OCI-LY3 (cell line): ENCODE measurements at regions not wholly inside any gene's neighbourhood (a gene's known extent, or its start where the extent isn't known, plus 50 kb on each side); places are given as distances from the start of the nearest gene placed in this dataset.

ENCODE experiments used
- H2AFZ ChIP-seq: fragments of 200-600, 300-600 bp; shearing (Covaris generic); 2 replicates; pipeline ENCODE4 v1.6.0; 2014; ENCODE audit warnings: antibody characterized with exemption, low read depth, low read length
- H3K27ac ChIP-seq: fragments of 200-600, 300-600 bp; sonication (generic); 2 replicates; pipeline ENCODE4 v1.5.1; 2014; ENCODE audit warnings: mild to moderate bottlenecking, low read length, moderate library complexity, mixed read lengths
- H3K27me3 ChIP-seq: fragments of 200-600, 300-600 bp; sonication (generic); 2 replicates; pipeline ENCODE4 v1.6.1; 2014; ENCODE audit warnings: low read depth, low read length, mixed read lengths
- H3K36me3 ChIP-seq: fragments of 200-600, 300-600 bp; sonication (generic); replicated peaks from 2 replicates; pipeline ENCODE3; 2014; ENCODE audit warnings: low read depth, low read length, mixed read lengths
- H3K4me1 ChIP-seq: fragments of 300-600, 200-600 bp; sonication (generic); 2 replicates; pipeline ENCODE4 v1.6.1; 2014; ENCODE audit warnings: low read length, mixed read lengths
- H3K4me2 ChIP-seq: fragments of 200-600, 300-600 bp; sonication (generic); 2 replicates; pipeline ENCODE4 v1.6.1; 2014; ENCODE audit warnings: low read length, mixed read lengths
- H3K4me3 ChIP-seq: fragments of 300-600, 200-600 bp; sonication (generic); 2 replicates; pipeline ENCODE4 v1.5.1; 2014; ENCODE audit warnings: antibody characterized with exemption, mild to moderate bottlenecking, low read length, moderate library complexity
- H3K79me2 ChIP-seq: fragments of 300-600, 200-600 bp; shearing (Covaris generic); 2 replicates; pipeline ENCODE4 v1.6.1; 2014; ENCODE audit warnings: mild to moderate bottlenecking, low read length, mixed read lengths
- H3K9ac ChIP-seq: fragments of 300-600, 200-600 bp; shearing (Covaris generic); 2 replicates; pipeline ENCODE4 v1.6.0; 2014; ENCODE audit warnings: mild to moderate bottlenecking, low read length, moderate library complexity
- H3K9me3 ChIP-seq: fragments of 200-600, 300-600 bp; shearing (Covaris generic); 2 replicates; pipeline ENCODE4 v1.6.1; 2014; ENCODE audit warnings: low read length, mixed read lengths; ENCODE audit not compliant: insufficient read depth
- H4K20me1 ChIP-seq: fragments of 200-600, 300-600 bp; sonication (generic); 2 replicates; pipeline ENCODE4 v1.6.1; 2016; ENCODE audit warnings: low read length, mixed read lengths; ENCODE audit not compliant: insufficient read depth
- EZH2phosphoT487 ChIP-seq: fragments of 200-600 bp; shearing (Covaris generic); IDR thresholded peaks from 2 replicates; pipeline ENCODE4 v1.6.1; 2018; ENCODE audit warnings: antibody characterized with exemption, mixed run types, low read depth
- TF ChIP-seq, protein P1 (sequence below): fragments of 200-600, 300-600 bp; sonication (generic); IDR thresholded peaks from 2 replicates; pipeline ENCODE4 v1.5.1; 2014; ENCODE audit warnings: antibody characterized with exemption, low read length, low read depth

GRCh38 chr22:34913826-34914225 lies 152.1 kb upstream of the ISX start:
- no peak overlapping the region for H2AFZ ChIP-seq
- no peak overlapping the region for H3K9ac ChIP-seq
- no peak for TF ChIP-seq EZH2phosphoT487
- TF ChIP-seq, protein P1, sequence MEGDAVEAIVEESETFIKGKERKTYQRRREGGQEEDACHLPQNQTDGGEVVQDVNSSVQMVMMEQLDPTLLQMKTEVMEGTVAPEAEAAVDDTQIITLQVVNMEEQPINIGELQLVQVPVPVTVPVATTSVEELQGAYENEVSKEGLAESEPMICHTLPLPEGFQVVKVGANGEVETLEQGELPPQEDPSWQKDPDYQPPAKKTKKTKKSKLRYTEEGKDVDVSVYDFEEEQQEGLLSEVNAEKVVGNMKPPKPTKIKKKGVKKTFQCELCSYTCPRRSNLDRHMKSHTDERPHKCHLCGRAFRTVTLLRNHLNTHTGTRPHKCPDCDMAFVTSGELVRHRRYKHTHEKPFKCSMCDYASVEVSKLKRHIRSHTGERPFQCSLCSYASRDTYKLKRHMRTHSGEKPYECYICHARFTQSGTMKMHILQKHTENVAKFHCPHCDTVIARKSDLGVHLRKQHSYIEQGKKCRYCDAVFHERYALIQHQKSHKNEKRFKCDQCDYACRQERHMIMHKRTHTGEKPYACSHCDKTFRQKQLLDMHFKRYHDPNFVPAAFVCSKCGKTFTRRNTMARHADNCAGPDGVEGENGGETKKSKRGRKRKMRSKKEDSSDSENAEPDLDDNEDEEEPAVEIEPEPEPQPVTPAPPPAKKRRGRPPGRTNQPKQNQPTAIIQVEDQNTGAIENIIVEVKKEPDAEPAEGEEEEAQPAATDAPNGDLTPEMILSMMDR, result no peak
- no peaks in the 10 kb centered on the region for H4K20me1 ChIP-seq
- H3K4me1 ChIP-seq, result no peaks in the 10 kb centered on the region
- no peak overlapping the region for H3K27ac ChIP-seq
- no peak overlapping the region for H3K4me2 ChIP-seq
- peaks cover 23% of the 10 kb centered on the region for H3K27me3 ChIP-seq
- no peaks in the 10 kb centered on the region for H3K36me3 ChIP-seq
- H3K4me3 ChIP-seq, result no peak overlapping the region
- no peaks in the 10 kb centered on the region for H3K9me3 ChIP-seq
- no peaks in the 10 kb centered on the region for H3K79me2 ChIP-seq

GRCh38 chr22:34914846-34915245 lies 151.1 kb upstream of the ISX start:
- H3K27me3 ChIP-seq, result peaks cover 23% of the 10 kb centered on the region
- H4K20me1 ChIP-seq, result no peaks in the 10 kb centered on the region

DNA sequence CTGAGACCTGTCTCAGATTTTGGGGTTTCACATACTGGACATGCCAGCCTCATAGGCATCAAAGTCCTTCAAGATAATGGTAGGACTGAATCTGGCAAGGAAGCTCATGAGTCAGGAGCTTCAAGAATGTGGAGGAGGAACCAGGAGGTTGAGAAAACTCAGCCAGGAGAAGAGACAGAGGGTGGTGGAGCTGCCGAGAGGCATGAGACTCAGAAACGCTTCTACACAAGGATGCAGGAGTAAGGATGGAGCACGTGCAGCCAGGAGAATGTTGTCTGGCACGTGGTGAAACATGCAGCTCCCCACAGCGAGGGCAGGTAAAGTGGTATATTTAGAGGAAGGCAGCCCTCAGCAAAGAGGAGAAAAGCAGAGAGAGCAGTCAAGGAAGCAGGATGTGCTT lies 148.7 kb upstream of the ISX start:
- Histone ChIP-seq H3K9ac (no peak overlapping the region), H3K4me1 (no peaks in the 10 kb centered on the region), H3K36me3 (no peaks in the 10 kb centered on the region), H3K27ac (no peak overlapping the region), H3K27me3 (peaks cover 23% of the 10 kb centered on the region), H2AFZ (no peak overlapping the region), H4K20me1 (no peaks in the 10 kb centered on the region), H3K9me3 (no peaks in the 10 kb centered on the region), H3K4me2 (no peak overlapping the region), H3K4me3 (no peak overlapping the region), H3K79me2 (no peaks in the 10 kb centered on the region)
- TF ChIP-seq, protein P1, result no peak
- TF ChIP-seq EZH2phosphoT487, result no peak

More at GRCh38 chr22:34914846-34915245, 151.1 kb upstream of the ISX start:
- no peak overlapping the region for H3K27ac ChIP-seq
- H3K4me2 ChIP-seq, result no peak overlapping the region
- H3K9me3 ChIP-seq, result no peaks in the 10 kb centered on the region
- TF ChIP-seq, protein P1, result no peak
- H3K4me3 ChIP-seq, result no peak overlapping the region
- H3K36me3 ChIP-seq, result no peaks in the 10 kb centered on the region
- no peaks in the 10 kb centered on the region for H3K4me1 ChIP-seq
- H3K9ac ChIP-seq, result no peak overlapping the region
- no peak overlapping the region for H2AFZ ChIP-seq
- no peaks in the 10 kb centered on the region for H3K79me2 ChIP-seq

GRCh38 chr22:34931026-34931425 lies 134.9 kb upstream of the ISX start:
- no peaks in the 10 kb centered on the region for H3K4me1 ChIP-seq
- H3K9ac ChIP-seq, result no peak overlapping the region
- TF ChIP-seq, protein P1, result no peak
- no peak for TF ChIP-seq EZH2phosphoT487

More at GRCh38 chr22:34931026-34931425, 134.9 kb upstream of the ISX start:
- Histone ChIP-seq H3K27ac (no peak overlapping the region), H3K79me2 (no peaks in the 10 kb centered on the region), H3K36me3 (no peaks in the 10 kb centered on the region), H4K20me1 (no peaks in the 10 kb centered on the region), H2AFZ (no peak overlapping the region), H3K4me2 (no peak overlapping the region), H3K4me3 (no peak overlapping the region), H3K9me3 (no peaks in the 10 kb centered on the region), H3K27me3 (peaks cover 22% of the 10 kb centered on the region)
